ENCODE measurements at regions not wholly inside any gene's neighbourhood (a gene's known extent, or its start where the extent isn't known, plus 50 kb on each side); places are given as distances from the start of the nearest gene placed in this dataset.

GRCh38 chr5:23629396-23629795 is 122.0 kb downstream of the PRDM9 start:
- TF ChIP-seq, protein P1, sequence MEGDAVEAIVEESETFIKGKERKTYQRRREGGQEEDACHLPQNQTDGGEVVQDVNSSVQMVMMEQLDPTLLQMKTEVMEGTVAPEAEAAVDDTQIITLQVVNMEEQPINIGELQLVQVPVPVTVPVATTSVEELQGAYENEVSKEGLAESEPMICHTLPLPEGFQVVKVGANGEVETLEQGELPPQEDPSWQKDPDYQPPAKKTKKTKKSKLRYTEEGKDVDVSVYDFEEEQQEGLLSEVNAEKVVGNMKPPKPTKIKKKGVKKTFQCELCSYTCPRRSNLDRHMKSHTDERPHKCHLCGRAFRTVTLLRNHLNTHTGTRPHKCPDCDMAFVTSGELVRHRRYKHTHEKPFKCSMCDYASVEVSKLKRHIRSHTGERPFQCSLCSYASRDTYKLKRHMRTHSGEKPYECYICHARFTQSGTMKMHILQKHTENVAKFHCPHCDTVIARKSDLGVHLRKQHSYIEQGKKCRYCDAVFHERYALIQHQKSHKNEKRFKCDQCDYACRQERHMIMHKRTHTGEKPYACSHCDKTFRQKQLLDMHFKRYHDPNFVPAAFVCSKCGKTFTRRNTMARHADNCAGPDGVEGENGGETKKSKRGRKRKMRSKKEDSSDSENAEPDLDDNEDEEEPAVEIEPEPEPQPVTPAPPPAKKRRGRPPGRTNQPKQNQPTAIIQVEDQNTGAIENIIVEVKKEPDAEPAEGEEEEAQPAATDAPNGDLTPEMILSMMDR (optimal IDR thresholded peaks at IDR 0.05 in 1 of 3, IDR thresholded peaks at IDR 0.05 in 1 of 3, conservative IDR thresholded peaks at IDR 0.05 in 1 of 3; ENCODE audit: extremely low read depth in 1 of 3, insufficient read depth in 2 of 3, low read length in 3 of 3): no peak
- no peak for TF ChIP-seq EZH2 (IDR thresholded peaks at IDR 0.05; ENCODE audit: low read length)
